Esophagus (tissue), 2 donors: ENCODE measurements at regions not wholly inside any gene's neighbourhood (a gene's known extent, or its start where the extent isn't known, plus 50 kb on each side); places are given as distances from the start of the nearest gene placed in this dataset.
A peak's percentile ranks its signal among the peaks of the same experiment; 100 is the strongest.

Experiments used
- H3K27ac ChIP-seq, 2 donors: one replicate each; pipeline ENCODE4 v1.5.1; 2013; ENCODE audit warnings: low read depth in 2 of 2, mild to moderate bottlenecking in 2 of 2, inconsistent platforms in 1 of 2, low read length in 1 of 2, moderate library complexity in 1 of 2
- H3K27me3 ChIP-seq, 2 donors: one replicate each; pipeline ENCODE4 v1.6.1; 2013; ENCODE audit warnings: low read length in 2 of 2, control low read depth in 1 of 2, mild to moderate bottlenecking in 1 of 2; ENCODE audit not compliant: insufficient read depth in 2 of 2, control insufficient read depth in 1 of 2
- H3K36me3 ChIP-seq, 2 donors: one replicate each; pipeline ENCODE4 v1.6.1; 2013; ENCODE audit warnings: low read length in 1 of 2; ENCODE audit not compliant: control insufficient read depth in 2 of 2, insufficient read depth in 2 of 2
- H3K4me1 ChIP-seq, 2 donors: one replicate each; pipeline ENCODE4 v1.6.1; 2013; ENCODE audit warnings: low read length in 1 of 2; ENCODE audit not compliant: control insufficient read depth in 2 of 2, insufficient read depth in 2 of 2
- H3K4me3 ChIP-seq, 2 donors: one replicate each; pipeline ENCODE4 v1.5.1; 2013; ENCODE audit warnings: low read length in 2 of 2, mild to moderate bottlenecking in 2 of 2, low read depth in 1 of 2, moderate library complexity in 1 of 2
- H3K9me3 ChIP-seq, 2 donors: one replicate each; pipeline ENCODE4 v1.6.1; 2013; ENCODE audit warnings: mild to moderate bottlenecking in 2 of 2, low read depth in 1 of 2, low read length in 1 of 2, moderate library complexity in 1 of 2; ENCODE audit not compliant: control insufficient read depth in 2 of 2, insufficient read depth in 1 of 2
- WGBS, 2 donors: extraction: QIAGEN DNeasy Blood & Tissue Kit; methylation state at CpG; one replicate each; pipeline ENCODE4 v1.1.7; 2013; 5-methylcytosine and 5-hydroxymethylcytosine counted together
- donor health status: healthy with polysubstance abuse.
- donor health status: Bipolar disorder and iron deficiency.

DNA sequence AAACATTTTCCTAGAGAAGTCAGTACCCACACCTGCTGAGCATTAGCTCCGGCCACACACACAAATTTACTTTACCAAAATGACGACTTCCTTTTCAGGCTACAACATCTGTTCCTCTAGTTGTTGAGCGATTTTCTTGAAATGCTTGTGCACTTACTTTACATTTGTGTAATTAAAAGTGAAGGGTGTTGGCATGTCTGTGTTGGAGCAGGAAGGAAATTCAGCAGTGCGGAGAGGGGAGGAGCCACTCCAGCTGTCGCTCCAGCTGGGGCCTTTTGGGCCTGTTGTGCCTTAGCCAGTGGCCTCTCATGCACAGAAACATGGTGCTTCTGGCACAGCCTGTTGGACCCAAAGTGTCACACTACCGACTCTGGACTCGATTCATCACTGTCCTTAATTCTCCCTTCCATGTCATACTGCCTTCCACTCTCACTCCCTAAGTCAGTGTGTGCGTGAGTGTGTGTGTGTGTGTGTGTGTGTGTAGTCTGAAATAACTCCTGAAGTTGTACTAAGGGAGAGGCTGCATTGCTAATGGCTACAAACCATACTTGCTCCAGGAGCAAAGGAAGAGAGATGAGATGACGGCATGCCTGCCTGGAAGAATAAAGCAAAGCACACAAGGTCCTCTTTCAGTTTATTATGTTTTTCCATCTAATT, 191.8 kb upstream of the ARG1 start:
- no peaks in the 10 kb centered on the region for H3K36me3 ChIP-seq

DNA sequence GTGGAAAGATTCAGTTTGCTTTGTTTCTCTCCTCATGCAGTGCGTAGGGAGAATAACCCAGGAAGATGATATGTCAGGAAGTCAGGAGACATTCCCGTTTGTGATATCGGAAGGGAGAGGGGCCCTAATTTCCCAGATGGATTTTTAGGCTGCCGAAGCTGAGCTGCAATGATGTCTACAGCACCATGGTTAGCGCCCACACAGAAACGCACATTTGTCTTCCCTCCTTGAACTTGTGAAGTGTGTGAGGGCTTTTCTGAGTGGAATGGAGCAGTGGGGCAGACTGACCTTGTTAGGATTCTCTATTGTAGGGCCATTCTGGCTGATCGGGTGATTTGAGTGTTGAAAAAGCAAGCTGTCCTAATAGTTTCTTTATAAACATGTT, 191.3 kb upstream of the ARG1 start:
- Histone ChIP-seq H3K4me3 (no peak overlapping the region), H3K27me3 (no peaks in the 10 kb centered on the region), H3K27ac (no peak overlapping the region), H3K9me3 (no peaks in the 10 kb centered on the region), H3K36me3 (no peaks in the 10 kb centered on the region), H3K4me1 (peaks cover 0 to 2% of the 10 kb centered on the region in 2 donors)
- WGBS, 2 donors: 70 to 77% methylated on average over 7 of the region's 7 CpGs

More for the DNA sequence above, 191.8 kb upstream of the ARG1 start:
- peaks cover 0 to 2% of the 10 kb centered on the region in 2 donors for H3K4me1 ChIP-seq
- H3K4me3 ChIP-seq: no peak overlapping the region
- peak overlapping the region in 1 of 2 donors; percentile 13 for H3K27ac ChIP-seq
- no peaks in the 10 kb centered on the region for H3K27me3 ChIP-seq
- 65 to 67% methylated on average over 9 of the region's 9 CpGs for WGBS, 2 donors
- H3K9me3 ChIP-seq: no peaks in the 10 kb centered on the region

DNA sequence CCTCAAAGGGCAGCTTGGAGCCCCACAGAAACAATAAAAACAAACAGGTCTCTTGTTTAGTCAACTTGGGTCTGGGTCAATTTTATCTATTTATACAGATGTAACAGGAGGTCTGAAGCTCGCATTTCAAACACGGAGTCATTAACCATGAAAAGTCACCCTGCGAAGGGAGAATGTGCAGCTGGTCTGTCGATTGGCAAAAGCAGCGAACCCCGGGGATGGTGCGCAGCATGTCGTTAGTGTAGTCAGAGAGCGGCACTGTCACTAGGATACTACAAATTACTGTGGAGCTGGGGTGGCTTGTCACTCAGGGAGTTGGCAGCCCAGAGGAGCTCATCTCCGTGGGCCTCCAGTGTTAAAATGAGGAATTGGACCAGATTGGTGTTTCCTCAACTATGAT, 190.4 kb upstream of the ARG1 start:
- H3K36me3 ChIP-seq: no peaks in the 10 kb centered on the region
- no peak overlapping the region for H3K27ac ChIP-seq
- H3K27me3 ChIP-seq: no peaks in the 10 kb centered on the region
- no peaks in the 10 kb centered on the region for H3K9me3 ChIP-seq
- no peak overlapping the region for H3K4me3 ChIP-seq
- 72 to 73% methylated on average over 10 of the region's 10 CpGs for WGBS, 2 donors
- peaks cover 2 to 6% of the 10 kb centered on the region in 2 donors for H3K4me1 ChIP-seq

DNA sequence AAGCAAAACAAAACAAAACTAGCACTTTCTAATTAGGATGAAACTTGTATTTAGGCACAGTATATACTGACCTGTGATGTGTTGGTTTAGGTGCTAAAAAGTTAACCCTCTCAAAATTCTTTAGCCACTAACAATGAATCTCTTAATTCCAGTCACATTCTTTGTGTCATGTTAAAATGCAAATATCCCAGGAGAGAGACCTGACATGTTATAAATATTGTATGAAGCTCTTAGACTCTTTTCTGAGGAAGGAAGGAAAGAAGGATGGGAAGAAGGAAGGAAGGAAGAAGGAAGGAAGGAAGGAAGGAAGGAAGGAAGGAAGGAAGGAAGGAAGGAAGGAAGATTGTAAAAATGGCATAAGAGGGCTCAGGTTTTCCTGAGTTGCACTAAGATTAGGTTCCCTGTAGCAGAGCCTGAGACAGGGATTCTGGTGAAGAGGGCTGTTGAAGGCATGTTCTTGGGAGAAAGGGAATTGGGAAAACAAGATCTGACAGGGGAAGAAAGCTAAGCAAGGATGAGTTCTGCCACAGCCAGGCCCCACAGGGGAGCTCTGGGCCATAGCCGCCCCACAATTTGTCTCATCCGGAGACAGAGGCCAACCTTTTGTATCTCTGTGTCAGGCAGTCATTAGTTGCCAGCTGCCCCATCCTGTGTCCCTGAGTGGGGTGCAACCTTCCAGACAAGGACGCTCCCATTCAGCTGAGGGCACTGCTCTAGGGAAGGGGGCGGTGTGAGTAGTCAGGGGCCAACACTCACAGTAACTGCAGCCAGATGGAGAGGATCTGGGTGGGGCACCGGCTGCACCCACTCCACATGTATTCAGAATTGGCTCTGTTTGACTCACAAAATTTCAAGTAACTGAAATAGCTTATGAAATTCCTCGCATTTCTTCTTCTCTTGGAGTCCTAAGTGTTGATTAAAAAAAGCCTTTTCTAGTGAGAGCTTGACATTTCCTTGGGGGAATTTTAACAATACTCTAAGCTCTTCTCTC, 189.3 kb upstream of the ARG1 start:
- Histone ChIP-seq H3K27ac (no peak overlapping the region), H3K27me3 (no peaks in the 10 kb centered on the region), H3K4me3 (no peak overlapping the region), H3K9me3 (no peaks in the 10 kb centered on the region), H3K36me3 (no peaks in the 10 kb centered on the region), H3K4me1 (peaks cover 2 to 9% of the 10 kb centered on the region in 2 donors)
- 50 to 55% methylated on average over 6 of the region's 6 CpGs for WGBS, 2 donors

DNA sequence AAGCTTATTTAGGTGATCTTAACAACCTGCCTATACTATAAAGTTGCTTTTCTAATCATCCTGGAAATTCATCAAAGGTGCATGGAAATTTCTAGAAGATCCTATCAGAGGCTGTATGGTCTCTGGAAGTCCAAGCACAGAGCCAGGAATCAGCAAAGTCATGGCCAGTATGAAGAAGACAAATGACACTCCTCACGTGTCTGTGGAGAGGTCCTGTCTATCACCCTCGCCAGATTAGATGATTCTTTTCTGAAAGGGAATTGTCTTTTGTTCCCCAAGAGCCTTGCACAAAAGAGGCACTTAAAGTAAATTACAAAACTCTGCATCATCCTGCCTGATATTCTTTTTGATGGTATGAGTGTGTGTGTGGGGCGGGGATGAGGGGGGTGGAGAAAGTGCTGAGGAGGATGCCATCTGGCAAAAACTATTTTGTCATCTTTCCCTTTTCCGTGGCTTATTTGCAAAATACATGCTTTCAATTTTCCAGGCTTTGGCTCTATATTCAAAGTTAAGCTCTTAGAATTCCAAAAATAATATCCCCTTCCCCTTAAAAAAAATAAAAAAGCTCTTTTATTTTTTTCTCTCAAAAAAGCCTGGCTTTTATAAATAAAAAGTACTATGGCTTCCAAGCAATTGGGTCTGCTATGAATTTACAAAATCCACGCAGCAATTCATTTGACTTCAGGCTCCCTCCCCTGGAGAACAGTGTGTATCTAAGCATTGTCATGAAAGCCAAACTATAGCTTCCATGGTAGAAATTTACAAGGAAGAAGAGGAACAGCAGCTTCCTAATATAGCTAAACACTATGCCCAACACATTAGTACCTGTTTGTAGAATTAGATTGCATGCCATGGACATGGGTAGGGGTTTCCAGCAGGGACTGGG, 185.2 kb upstream of the ARG1 start:
- 49 to 60% methylated on average over 5 of the region's 5 CpGs for WGBS, 2 donors

DNA sequence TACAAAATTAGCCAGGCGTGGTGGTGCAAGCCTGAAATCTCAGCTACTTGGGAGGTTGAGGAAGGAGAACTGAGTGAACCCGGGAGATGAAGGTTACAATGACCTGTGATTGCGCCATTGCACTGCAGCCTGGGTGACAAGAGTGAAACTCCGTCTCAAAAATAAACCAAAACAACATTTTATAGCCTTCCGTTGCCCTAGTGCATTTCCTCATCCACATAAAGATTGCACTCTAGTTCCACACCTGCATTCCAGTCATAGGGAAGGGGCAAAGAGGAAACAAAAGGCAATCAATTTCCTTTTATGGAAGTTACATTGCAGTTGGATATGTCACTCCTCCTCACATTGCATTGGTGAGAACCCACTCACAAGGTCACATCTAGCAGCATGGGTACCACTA, 182.7 kb upstream of the ARG1 start:
- no peaks in the 10 kb centered on the region for H3K36me3 ChIP-seq
- H3K27ac ChIP-seq: no peak overlapping the region
- H3K9me3 ChIP-seq: no peaks in the 10 kb centered on the region
- H3K27me3 ChIP-seq: no peaks in the 10 kb centered on the region
- whole genome bisulfite sequencing, 2 donors: 89 to 92% methylated on average over 5 of the region's 5 CpGs
- no peak overlapping the region for H3K4me3 ChIP-seq
- H3K4me1 ChIP-seq: peaks cover 2 to 6% of the 10 kb centered on the region in 2 donors

More for the DNA sequence above, 185.2 kb upstream of the ARG1 start:
- peaks cover 2 to 9% of the 10 kb centered on the region in 2 donors for H3K4me1 ChIP-seq
- no peaks in the 10 kb centered on the region for H3K9me3 ChIP-seq
- H3K36me3 ChIP-seq: no peaks in the 10 kb centered on the region
- H3K27me3 ChIP-seq: no peaks in the 10 kb centered on the region
- no peak overlapping the region for H3K4me3 ChIP-seq
- H3K27ac ChIP-seq: no peak overlapping the region

DNA sequence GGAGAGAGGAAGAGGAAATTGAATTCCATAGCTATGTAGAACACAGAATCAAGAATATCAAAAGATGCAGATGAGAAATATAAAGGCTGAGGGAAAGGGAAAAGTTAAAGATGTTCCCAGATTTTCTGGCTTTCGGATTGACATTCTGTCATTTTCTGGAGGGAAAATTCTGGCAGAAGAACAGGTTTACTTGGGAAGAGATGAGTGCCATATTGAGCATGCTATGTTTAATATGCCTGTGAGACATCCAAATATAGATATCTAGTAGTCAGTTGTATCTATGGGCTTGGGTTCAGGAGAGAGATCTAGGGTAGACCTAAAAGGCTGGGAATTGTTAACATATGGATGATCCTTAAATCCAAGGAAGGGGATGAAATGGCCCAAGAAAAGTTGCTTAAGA, 181.9 kb upstream of the ARG1 start:
- no peaks in the 10 kb centered on the region for H3K27me3 ChIP-seq
- H3K9me3 ChIP-seq: no peaks in the 10 kb centered on the region
- no peak overlapping the region for H3K4me3 ChIP-seq
- 88 to 91% methylated on average over 1 of the region's 1 CpG for WGBS, 2 donors
- no peak overlapping the region for H3K27ac ChIP-seq
- H3K4me1 ChIP-seq: peaks cover 2 to 6% of the 10 kb centered on the region in 2 donors
- no peaks in the 10 kb centered on the region for H3K36me3 ChIP-seq

DNA sequence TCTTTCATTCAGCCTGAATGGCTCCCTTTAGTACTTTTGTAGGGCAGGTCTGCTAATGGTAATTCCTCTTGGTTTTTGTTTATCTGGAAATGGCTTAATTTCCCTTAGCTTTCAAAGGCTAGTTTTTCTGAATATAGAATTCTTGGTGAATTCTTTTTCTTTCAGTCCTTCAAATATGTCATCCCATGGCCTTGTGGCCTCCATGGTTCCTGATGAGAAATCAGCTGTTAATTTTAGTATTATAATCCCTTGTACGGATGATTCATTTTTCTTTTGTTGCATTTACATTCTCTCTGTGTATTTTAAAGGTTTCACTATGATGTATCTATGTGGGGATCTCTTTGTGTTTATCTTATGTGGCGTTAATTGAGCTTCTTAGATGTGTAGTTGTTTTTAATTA, 179.6 kb upstream of the ARG1 start:
- Histone ChIP-seq H3K4me3 (no peak overlapping the region), H3K4me1 (peaks cover 0 to 2% of the 10 kb centered on the region in 2 donors), H3K27me3 (no peaks in the 10 kb centered on the region), H3K27ac (no peak overlapping the region), H3K36me3 (no peaks in the 10 kb centered on the region), H3K9me3 (no peaks in the 10 kb centered on the region)
- 78 to 80% methylated on average over 2 of the region's 2 CpGs for WGBS, 2 donors

DNA sequence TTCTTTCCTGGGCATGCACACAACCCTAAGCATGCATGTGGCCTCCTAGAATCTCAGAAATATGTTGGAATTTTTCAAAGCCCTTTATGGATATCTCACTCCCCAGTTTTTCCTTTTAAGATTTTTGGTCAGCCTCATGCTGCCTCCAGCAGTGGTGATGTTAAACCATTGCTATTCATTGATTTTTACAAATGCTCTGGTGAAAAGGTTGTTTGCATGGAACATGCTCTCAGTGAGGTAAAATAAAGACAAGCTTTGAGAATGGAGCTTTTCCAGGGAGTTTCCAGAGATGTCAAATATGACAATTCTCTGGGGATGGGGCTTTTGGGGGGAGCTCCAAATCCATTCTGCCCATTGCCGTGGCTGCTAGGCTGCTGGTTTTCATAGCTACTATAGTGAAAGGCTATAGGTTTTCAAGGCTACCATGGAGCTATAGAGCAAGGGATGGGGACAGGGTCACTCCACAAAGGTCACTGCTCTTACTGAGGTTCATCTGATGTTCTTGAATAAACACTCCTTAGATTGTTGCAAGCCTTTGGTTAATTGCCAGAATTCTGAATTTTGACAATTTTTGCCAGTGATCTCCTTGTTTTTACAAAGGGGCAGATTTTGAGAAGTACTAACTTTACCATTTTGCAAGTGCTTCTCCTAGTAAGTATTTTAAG, 178.1 kb upstream of the ARG1 start:
- Histone ChIP-seq H3K4me3 (no peak overlapping the region), H3K9me3 (no peaks in the 10 kb centered on the region)
- WGBS, 2 donors: 49 to 57% methylated on average over 1 of the region's 1 CpG

More for the DNA sequence above, 178.1 kb upstream of the ARG1 start:
- H3K36me3 ChIP-seq: no peaks in the 10 kb centered on the region
- H3K27ac ChIP-seq: no peak overlapping the region
- no peaks in the 10 kb centered on the region for H3K27me3 ChIP-seq
- H3K4me1 ChIP-seq: no peaks in the 10 kb centered on the region
